GM20000 (cell line): ENCODE measurements at regions not wholly inside any gene's neighbourhood (a gene's known extent, or its start where the extent isn't known, plus 50 kb on each side); places are given as distances from the start of the nearest gene placed in this dataset.

Source experiments
- DNase-seq: peaks from one replicate; pipeline ENCODE4 v3.0.0; 2012; ENCODE audit warnings: low spot score
- TF ChIP-seq, protein P1 (sequence below): IDR thresholded peaks from 2 replicates; pipeline ENCODE4 v1.5.1; 2012; ENCODE audit warnings: mild to moderate bottlenecking, control low read depth; ENCODE audit errors: extremely low read depth, missing control alignments

DNA sequence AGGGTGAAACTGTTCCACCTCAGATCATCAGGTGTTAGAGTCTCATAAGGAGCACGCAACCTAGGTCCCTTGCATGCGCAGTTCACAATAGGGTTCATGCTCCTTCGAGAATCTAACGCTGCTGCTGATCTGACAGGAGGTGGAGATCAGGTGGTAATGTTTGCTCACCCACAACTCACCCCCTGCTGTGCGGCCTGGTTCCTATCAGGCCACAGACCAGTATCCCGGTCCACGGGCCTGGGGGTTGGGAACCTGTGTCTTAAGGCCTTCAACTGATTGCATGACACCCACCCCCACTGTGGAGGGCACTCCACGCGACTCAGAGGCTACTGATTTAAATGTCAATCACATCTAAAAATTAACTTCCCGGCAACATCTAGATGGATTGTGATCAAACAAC, 411.2 kb upstream of the SULF2 start:
- no peak for DNase-seq
- TF ChIP-seq, protein P1, sequence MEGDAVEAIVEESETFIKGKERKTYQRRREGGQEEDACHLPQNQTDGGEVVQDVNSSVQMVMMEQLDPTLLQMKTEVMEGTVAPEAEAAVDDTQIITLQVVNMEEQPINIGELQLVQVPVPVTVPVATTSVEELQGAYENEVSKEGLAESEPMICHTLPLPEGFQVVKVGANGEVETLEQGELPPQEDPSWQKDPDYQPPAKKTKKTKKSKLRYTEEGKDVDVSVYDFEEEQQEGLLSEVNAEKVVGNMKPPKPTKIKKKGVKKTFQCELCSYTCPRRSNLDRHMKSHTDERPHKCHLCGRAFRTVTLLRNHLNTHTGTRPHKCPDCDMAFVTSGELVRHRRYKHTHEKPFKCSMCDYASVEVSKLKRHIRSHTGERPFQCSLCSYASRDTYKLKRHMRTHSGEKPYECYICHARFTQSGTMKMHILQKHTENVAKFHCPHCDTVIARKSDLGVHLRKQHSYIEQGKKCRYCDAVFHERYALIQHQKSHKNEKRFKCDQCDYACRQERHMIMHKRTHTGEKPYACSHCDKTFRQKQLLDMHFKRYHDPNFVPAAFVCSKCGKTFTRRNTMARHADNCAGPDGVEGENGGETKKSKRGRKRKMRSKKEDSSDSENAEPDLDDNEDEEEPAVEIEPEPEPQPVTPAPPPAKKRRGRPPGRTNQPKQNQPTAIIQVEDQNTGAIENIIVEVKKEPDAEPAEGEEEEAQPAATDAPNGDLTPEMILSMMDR = no peak

DNA sequence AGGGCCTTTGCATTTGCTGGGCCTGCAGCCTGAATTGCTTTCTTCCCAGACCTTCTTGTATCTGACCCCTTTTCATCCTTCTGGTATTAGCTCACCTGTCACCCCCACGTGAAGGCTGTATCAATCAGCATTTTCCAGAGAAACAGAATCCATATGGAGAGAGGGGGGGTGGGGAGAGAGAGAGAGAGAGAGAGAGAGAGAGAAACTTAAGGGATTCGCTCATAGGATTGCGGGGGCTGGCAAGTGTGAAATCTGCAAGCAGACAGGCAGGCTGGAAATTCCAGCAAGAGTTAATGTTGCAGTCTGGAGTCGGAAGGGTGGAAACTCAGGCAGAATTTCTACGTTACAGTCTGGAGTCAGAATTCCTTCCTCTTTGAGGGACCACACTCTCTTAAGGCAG, 410.7 kb upstream of the SULF2 start:
- DNase-seq = no peak
- TF ChIP-seq, protein P1 = no peak

DNA sequence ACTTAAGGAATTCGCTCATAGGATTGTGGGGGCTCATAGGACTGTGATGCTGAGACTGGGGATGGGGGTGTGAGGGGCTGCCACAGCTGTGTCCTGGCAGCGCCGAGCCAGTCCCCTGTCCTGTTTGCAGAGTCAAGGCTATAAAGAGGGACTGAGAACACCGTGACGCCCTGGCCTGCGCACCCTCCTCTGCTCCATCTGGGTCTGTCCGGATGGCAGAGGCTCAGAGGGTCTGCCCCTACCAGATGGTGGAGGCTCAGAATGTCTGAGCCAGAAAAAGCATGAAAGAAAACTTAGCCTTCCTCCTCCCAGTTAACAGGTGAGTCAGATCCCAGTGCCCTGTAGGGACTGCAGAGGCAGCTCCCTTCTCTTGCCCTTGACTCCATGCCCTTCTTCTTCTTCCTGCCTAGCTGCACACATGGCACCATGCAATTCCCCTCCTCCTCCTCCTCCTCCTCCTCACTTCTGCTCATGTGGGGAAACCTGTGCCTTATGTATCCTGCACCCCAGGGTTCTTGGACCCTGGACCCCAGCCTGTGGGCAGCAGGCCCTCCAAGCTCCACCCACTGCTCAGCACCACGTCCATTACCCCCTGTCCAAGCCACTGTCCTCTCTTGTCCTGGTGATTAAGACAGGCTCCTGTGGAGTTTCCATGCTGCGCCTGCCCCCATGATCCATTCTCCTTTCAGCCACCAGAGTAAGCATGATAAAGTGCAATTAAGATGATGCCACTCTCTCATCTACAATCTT, 410.0 kb upstream of the SULF2 start:
- no peak for DNase-seq
- TF ChIP-seq, protein P1 = no peak

DNA sequence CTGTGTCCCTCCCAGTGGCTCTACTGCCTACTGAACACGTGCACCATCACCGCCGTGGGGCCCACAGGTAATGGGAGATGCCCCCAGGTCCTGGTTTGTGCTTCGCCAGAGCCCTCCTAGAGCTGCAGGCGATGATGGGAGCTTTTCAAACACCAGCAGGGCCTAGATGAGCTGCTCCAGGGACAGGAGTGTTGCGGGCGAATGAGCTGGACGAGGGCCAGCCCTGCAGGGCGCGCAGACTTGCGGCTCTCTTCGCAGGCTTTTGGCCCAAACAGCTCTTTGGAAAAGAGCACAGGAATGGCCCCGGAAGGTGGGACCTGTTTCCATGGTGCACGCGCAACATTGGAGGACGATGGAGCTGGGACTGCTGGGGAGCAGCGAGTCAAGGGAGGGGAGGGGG, 409.3 kb upstream of the SULF2 start:
- no peak for DNase-seq
- TF ChIP-seq, protein P1 = no peak

DNA sequence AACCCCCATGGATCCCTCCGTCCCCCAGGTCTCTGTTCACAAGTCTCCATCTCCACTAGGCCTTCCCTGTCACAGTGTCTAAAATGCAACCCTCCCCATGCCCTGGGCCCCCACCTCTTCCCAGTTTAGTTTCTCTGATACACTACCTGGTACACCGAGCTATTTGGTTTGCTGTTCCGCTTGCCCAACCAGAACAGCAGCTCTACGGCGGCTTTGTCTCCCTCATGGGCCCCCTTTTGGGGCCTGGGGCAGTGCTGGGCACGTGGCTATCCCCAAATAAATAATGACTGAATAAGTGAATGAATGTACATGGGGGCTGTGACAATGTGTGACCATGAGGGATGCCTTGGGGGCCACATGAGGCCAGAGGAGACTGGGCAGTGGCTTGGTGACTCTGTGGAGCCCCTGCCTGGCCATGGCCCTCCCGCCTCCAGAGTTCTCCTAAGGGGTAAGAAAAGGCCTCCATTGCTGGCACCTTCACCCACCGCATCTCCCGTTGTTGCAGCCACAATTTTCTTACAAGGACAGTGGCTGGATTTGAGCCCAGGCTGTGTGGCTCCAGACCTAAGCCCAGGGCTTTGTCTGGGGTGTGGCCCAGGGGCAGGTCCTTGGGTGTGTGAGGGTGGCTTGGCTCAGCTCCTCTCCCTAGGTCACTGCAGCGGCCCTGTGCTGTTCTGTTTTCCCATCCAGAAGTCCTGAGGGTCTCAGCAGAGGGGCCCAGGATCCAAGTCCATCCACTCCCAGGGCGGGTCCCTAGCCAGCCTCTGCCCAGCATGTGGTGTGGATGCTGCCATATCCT, 408.5 kb upstream of the SULF2 start:
- TF ChIP-seq, protein P1 = no peak
- DNase-seq = no peak

DNA sequence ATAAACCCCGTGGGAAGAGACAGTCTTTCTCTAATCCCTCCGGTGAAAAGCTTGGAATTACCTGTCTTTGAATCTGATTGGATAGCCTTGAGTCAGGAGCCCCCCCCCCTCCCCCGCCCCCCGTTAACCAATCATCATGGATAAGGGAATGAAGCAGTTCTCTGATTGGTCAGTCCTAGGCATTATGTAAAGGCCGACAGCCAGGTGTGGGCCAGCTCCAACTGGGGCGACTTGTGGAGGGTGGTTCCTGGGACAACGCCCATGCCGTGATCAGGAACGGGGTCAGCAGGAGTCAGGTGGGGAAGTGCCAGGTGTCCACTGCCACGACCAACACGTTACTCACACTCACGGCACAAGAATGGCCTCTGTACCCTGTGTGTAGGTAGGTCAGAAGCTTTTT, 406.8 kb upstream of the SULF2 start:
- TF ChIP-seq, protein P1 = no peak
- no peak for DNase-seq

DNA sequence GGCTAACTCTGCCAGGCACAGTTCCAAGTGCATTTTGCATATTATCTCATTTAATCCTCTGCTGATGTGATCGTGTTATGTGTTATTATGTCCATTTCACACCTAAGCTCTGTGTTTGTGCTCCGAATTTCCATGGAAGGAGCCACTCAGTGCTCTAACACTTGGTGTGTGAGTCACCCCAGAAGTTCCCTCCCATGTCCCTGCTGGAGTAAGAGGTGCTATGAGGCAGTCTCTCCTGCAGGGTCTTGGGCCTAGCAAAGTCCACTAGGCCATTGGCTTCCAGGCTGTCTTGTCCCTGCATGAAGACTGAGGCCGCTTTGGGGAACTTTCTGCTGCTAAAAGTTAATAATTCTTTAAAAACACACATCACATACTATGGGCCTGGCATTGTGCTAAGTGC, 405.9 kb upstream of the SULF2 start:
- no peak for DNase-seq

More for the DNA sequence above, 405.9 kb upstream of the SULF2 start:
- TF ChIP-seq, protein P1 = no peak
